Mesenchymal stem cell (in vitro differentiated cells and primary cell): ENCODE measurements at regions not wholly inside any gene's neighbourhood (a gene's known extent, or its start where the extent isn't known, plus 50 kb on each side); places are given as distances from the start of the nearest gene placed in this dataset.

Experiments
- DNase-seq: peaks from one replicate; pipeline ENCODE4 v3.0.0-alpha.2; 2013
- H2AFZ ChIP-seq: one replicate; pipeline ENCODE4 v1.6.1; 2013; ENCODE audit warnings: low read depth, mild to moderate bottlenecking, control low read depth, inconsistent platforms, low read length, moderate library complexity
- H2AK5ac ChIP-seq: 2 replicates; pipeline ENCODE4 v1.6.1; 2013; ENCODE audit warnings: low read length, moderate library complexity, mild to moderate bottlenecking, inconsistent platforms; ENCODE audit not compliant: severe bottlenecking
- H2BK120ac ChIP-seq: one replicate; pipeline ENCODE4 v1.6.1; 2013; ENCODE audit warnings: low read depth, mild to moderate bottlenecking, inconsistent platforms, low read length, moderate library complexity
- H2BK12ac ChIP-seq, 2 experiments: one replicate each; pipeline ENCODE4 v1.6.1; 2013; ENCODE audit warnings: inconsistent platforms in 2 of 2, low read length in 2 of 2, mild to moderate bottlenecking in 2 of 2, moderate library complexity in 2 of 2, control low read depth in 1 of 2
- H2BK15ac ChIP-seq: one replicate; pipeline ENCODE4 v1.6.1; 2013; ENCODE audit warnings: mild to moderate bottlenecking, low read depth, inconsistent platforms; ENCODE audit not compliant: poor library complexity, severe bottlenecking
- H2BK5ac ChIP-seq: 2 replicates; pipeline ENCODE4 v1.6.1; 2013; ENCODE audit warnings: low read depth, mild to moderate bottlenecking, low read length, control low read depth, inconsistent platforms; ENCODE audit not compliant: poor library complexity, severe bottlenecking
- H3K14ac ChIP-seq, 2 experiments: one replicate each; pipeline ENCODE4 v1.6.1; 2013; ENCODE audit warnings: inconsistent platforms in 2 of 2, low read length in 2 of 2, control low read depth in 1 of 2, mild to moderate bottlenecking in 1 of 2, moderate library complexity in 1 of 2
- H3K18ac ChIP-seq, 2 experiments: one replicate each; pipeline ENCODE4 v1.6.1; 2013; ENCODE audit warnings: inconsistent platforms in 2 of 2, low read length in 2 of 2, control low read depth in 1 of 2, low read depth in 1 of 2, mild to moderate bottlenecking in 1 of 2
- H3K23ac ChIP-seq, 2 experiments: one replicate each; pipeline ENCODE4 v1.6.1; 2013; ENCODE audit warnings: inconsistent platforms in 2 of 2, low read length in 2 of 2, mild to moderate bottlenecking in 2 of 2, moderate library complexity in 2 of 2, control low read depth in 1 of 2
- H3K27ac ChIP-seq: 2 replicates; pipeline ENCODE4 v1.5.1; 2013; ENCODE audit warnings: mild to moderate bottlenecking, moderate library complexity, low read length, control low read depth, inconsistent platforms; ENCODE audit not compliant: poor library complexity, severe bottlenecking
- H3K27me3 ChIP-seq, 2 experiments: 2 replicates each; pipeline versions ENCODE4 v1.6.1 to v1.7.0; 2013; ENCODE audit warnings: low read length in 2 of 2, mild to moderate bottlenecking in 2 of 2, moderate library complexity in 2 of 2, control low read depth in 1 of 2, inconsistent platforms in 1 of 2; ENCODE audit not compliant: control insufficient read depth in 1 of 2, insufficient read depth in 1 of 2
- H3K36me3 ChIP-seq, 2 experiments: 2 replicates each; pipeline versions ENCODE4 v1.6.1 to v1.7.0; 2013; ENCODE audit warnings: low read length in 2 of 2, control low read depth in 1 of 2, inconsistent platforms in 1 of 2, low read depth in 1 of 2, mild to moderate bottlenecking in 1 of 2; ENCODE audit not compliant: insufficient read depth in 2 of 2, control insufficient read depth in 1 of 2
- H3K4ac ChIP-seq, 2 experiments: one replicate each; pipeline ENCODE4 v1.6.1; 2013; ENCODE audit warnings: inconsistent platforms in 2 of 2, low read length in 2 of 2, mild to moderate bottlenecking in 2 of 2, moderate library complexity in 2 of 2, control low read depth in 1 of 2, low read depth in 1 of 2
- H3K4me1 ChIP-seq: 2 replicates; pipeline ENCODE4 v1.6.1; 2013; ENCODE audit warnings: low read depth, low read length, control low read depth; ENCODE audit not compliant: control insufficient read depth, insufficient read depth
- H3K4me2 ChIP-seq: 2 replicates; pipeline ENCODE4 v1.6.1; 2013; ENCODE audit warnings: low read length, mild to moderate bottlenecking, inconsistent platforms; ENCODE audit not compliant: poor library complexity, severe bottlenecking
- H3K4me3 ChIP-seq, 2 experiments: 2 replicates each; pipeline versions ENCODE4 v1.5.1 to v1.7.0; 2013; ENCODE audit warnings: low read length in 2 of 2, mild to moderate bottlenecking in 2 of 2, control low read depth in 1 of 2, low read depth in 1 of 2; ENCODE audit not compliant: insufficient read depth in 1 of 2
- H3K79me1 ChIP-seq: replicated peaks from 2 replicates; pipeline ENCODE4 v1.6.1; 2013; ENCODE audit warnings: mild to moderate bottlenecking, control low read depth, low read length, inconsistent platforms; ENCODE audit not compliant: poor library complexity, severe bottlenecking
- H3K9ac ChIP-seq: 2 replicates; pipeline ENCODE4 v1.7.0; 2013; ENCODE audit warnings: mild to moderate bottlenecking, low read length, moderate library complexity
- H3K9me3 ChIP-seq: 2 replicates; pipeline ENCODE4 v1.7.0; 2013; ENCODE audit warnings: mild to moderate bottlenecking, low read length; ENCODE audit not compliant: control insufficient read depth
- H4K8ac ChIP-seq: one replicate; pipeline ENCODE4 v1.6.1; 2013; ENCODE audit warnings: inconsistent platforms, mild to moderate bottlenecking, low read length, moderate library complexity
- H4K91ac ChIP-seq: one replicate; pipeline ENCODE4 v1.6.1; 2013; ENCODE audit warnings: mild to moderate bottlenecking, low read length, inconsistent platforms
- WGBS: methylation state at CpG from one replicate; pipeline ENCODE4 v1.1.7; 2013; ENCODE audit warnings: mixed read lengths; 5-methylcytosine and 5-hydroxymethylcytosine counted together

DNA sequence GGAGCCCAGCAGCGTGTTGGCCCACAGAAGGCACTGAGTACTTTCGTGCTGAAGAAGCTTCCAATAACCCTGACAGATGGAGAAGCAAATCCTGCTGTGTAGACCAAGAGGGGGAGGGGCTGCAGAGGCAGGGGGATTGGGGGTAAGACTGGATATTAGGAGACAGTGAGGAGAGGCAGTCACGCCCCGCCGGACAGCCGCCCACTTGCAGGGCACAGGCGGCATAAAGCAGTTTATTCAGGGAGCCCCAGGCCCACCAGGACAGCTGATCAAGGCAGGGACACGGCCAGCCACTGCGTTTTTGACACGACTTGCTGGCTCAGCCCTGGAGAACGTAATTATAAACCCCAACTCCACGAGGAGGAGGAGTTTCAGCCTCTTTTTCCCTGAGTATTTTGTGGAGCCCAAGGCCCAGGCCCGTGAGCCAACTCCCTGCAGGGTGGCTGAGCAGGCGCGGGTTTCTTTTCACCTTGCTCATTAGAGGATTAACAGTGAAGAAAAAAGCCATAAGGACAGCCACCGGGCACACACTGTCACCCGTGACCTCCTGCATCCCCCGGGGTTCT lies 177.9 kb downstream of the TFAP2C start:
- H3K27ac ChIP-seq: no peak overlapping the region
- H3K18ac ChIP-seq: no peak overlapping the region
- H2BK5ac ChIP-seq: no peak overlapping the region
- H3K9ac ChIP-seq: no peak overlapping the region
- no peak overlapping the region for H2AFZ ChIP-seq
- no peak overlapping the region for H2BK15ac ChIP-seq
- H3K4me2 ChIP-seq: no peak overlapping the region
- 68% methylated on average over 18 of the region's 18 CpGs for WGBS
- H2AK5ac ChIP-seq: no peak overlapping the region
- H2BK120ac ChIP-seq: no peak overlapping the region
- H3K23ac ChIP-seq: no peak overlapping the region
- no peak overlapping the region for H4K8ac ChIP-seq
- H3K14ac ChIP-seq: no peak overlapping the region
- H3K4me3 ChIP-seq: no peak overlapping the region
- peaks cover 14% of the 10 kb centered on the region for H3K4me1 ChIP-seq
- no peak overlapping the region for H2BK12ac ChIP-seq
- no peaks in the 10 kb centered on the region for H3K79me1 ChIP-seq
- H4K91ac ChIP-seq: no peak overlapping the region
- H3K36me3 ChIP-seq: no peaks in the 10 kb centered on the region
- peaks cover 0 to 55% of the 10 kb centered on the region in 2 experiments for H3K27me3 ChIP-seq
- DNase-seq: no peak
- H3K4ac ChIP-seq: no peak overlapping the region
- H3K9me3 ChIP-seq: no peaks in the 10 kb centered on the region

DNA sequence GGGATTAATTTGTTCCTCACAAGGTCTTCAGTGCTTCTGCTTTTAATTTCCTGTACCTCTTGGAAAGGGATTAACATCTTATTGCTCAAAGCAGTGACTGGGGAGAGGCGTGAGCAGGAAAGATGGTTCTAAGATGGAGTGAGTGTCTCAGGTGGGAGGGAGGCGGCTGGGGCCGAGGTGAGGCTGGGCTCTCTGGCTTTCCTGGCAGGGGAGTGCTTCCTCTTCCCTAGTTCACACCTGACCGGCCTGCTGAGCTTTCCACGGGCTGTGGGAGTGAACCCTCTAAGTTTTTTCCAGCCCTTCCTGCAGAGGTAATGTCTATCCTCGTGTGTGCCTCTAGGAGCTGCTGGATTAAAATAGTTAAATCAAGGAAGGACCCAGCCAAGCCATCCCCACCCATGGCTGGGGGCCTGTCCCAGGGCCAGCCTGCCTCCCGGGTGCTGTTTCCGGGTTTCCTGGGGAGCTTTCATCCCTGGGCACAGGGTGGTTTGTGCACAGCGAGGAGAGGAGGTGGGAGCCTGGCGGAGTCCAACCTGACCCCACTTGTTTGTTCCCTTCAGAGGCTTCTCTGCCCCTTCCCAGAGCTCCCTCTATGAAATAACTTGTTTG lies 179.1 kb downstream of the TFAP2C start:
- DNase-seq: no peak
- WGBS: 64% methylated on average over 8 of the region's 10 CpGs
- Histone ChIP-seq H2BK120ac (no peak overlapping the region), H3K4me3 (no peak overlapping the region), H3K18ac (no peak overlapping the region), H3K9me3 (no peaks in the 10 kb centered on the region), H4K8ac (no peak overlapping the region), H3K27me3 (peaks cover 0 to 47% of the 10 kb centered on the region in 2 experiments), H3K79me1 (no peaks in the 10 kb centered on the region), H3K27ac (no peak overlapping the region), H2AFZ (no peak overlapping the region), H2AK5ac (no peak overlapping the region), H2BK12ac (no peak overlapping the region), H3K23ac (no peak overlapping the region), H3K9ac (no peak overlapping the region), H3K36me3 (no peaks in the 10 kb centered on the region), H3K4ac (no peak overlapping the region), H2BK15ac (no peak overlapping the region), H2BK5ac (no peak overlapping the region), H3K4me2 (no peak overlapping the region), H4K91ac (no peak overlapping the region), H3K4me1 (peaks cover 14% of the 10 kb centered on the region), H3K14ac (no peak overlapping the region)

DNA sequence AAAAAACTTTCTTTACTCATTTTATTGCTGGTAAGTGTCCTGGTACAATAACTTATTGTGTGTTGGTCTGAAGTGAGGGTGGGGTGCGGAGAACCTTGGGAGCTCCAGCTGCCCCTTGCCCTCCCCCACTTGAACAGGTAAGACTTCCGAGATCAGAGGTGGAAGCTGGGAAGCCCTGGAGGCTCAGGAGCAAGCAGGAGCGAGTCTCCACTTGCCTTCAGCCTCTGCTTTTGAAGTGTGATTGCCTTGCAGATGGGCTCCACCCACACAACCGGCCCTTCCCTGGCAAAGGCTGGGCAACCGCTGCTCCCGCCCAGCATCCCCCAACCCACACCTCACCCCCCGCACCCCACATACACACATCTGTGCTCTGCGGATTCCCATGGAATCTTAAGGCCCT lies 179.6 kb downstream of the TFAP2C start:
- Histone ChIP-seq H3K9me3 (no peaks in the 10 kb centered on the region), H2AFZ (no peak overlapping the region), H2BK5ac (no peak overlapping the region), H3K23ac (no peak overlapping the region), H2BK15ac (no peak overlapping the region), H2BK12ac (no peak overlapping the region), H3K27me3 (peaks cover 0 to 46% of the 10 kb centered on the region in 2 experiments), H3K9ac (no peak overlapping the region), H3K4me3 (no peak overlapping the region), H3K18ac (no peak overlapping the region), H3K27ac (no peak overlapping the region), H3K4me2 (no peak overlapping the region), H2BK120ac (no peak overlapping the region), H4K8ac (no peak overlapping the region), H2AK5ac (no peak overlapping the region), H4K91ac (no peak overlapping the region), H3K14ac (no peak overlapping the region), H3K4me1 (peaks cover 14% of the 10 kb centered on the region), H3K79me1 (no peaks in the 10 kb centered on the region), H3K4ac (no peak overlapping the region), H3K36me3 (no peaks in the 10 kb centered on the region)
- DNase-seq: no peak
- 80% methylated on average over 7 of the region's 8 CpGs for WGBS

DNA sequence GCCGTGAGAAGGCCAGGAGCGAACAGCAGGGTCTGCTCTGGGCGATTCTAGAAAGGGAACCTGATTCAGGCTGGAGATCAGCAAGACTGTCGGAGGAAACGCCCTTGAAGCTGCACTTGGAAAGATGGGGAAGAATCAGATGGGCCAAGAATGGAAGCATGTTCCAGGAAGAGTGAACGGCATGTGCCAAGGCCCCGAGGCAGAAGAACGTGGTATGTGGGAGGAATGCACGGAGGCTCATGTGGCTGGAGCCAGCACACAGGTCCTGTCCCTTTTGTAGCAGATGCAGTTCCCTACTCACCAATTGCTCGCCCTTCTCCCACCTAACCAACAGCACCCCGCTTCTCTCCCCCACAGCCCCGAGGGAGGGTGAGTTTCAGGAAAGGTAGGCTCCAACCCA lies 180.6 kb downstream of the TFAP2C start:
- Histone ChIP-seq H3K4me1 (peaks cover 9% of the 10 kb centered on the region), H2BK15ac (no peak overlapping the region), H3K4me3 (no peak overlapping the region), H2AFZ (no peak overlapping the region), H4K8ac (no peak overlapping the region), H4K91ac (no peak overlapping the region), H3K36me3 (no peaks in the 10 kb centered on the region), H3K79me1 (no peaks in the 10 kb centered on the region), H2AK5ac (no peak overlapping the region), H3K4ac (no peak overlapping the region), H2BK12ac (no peak overlapping the region), H3K14ac (peak overlapping the region in 1 of 2 experiments; percentile 66), H3K18ac (no peak overlapping the region), H3K27me3 (peaks cover 0 to 46% of the 10 kb centered on the region in 2 experiments), H3K9me3 (no peaks in the 10 kb centered on the region), H3K27ac (no peak overlapping the region), H2BK5ac (no peak overlapping the region), H3K23ac (no peak overlapping the region), H2BK120ac (no peak overlapping the region), H3K9ac (no peak overlapping the region), H3K4me2 (no peak overlapping the region)
- no peak for DNase-seq
- WGBS: 88% methylated on average over 11 of the region's 12 CpGs
